Vagina (tissue), 2 donors: ENCODE measurements at regions not wholly inside any gene's neighbourhood (a gene's known extent, or its start where the extent isn't known, plus 50 kb on each side); places are given as distances from the start of the nearest gene placed in this dataset.

Experiments
- DNase-seq, 2 donors: peaks; one replicate each; pipeline ENCODE4 v3.0.0-alpha.2; 2017; ENCODE audit errors: extremely low spot score in 2 of 2
- H3K27ac ChIP-seq: fragments of 200-600 bp; sonication (generic); one replicate; pipeline ENCODE4 v1.5.1; 2019
- H3K27me3 ChIP-seq: fragments of 200-600 bp; sonication (generic); one replicate; pipeline ENCODE4 v1.5.1; 2019
- H3K36me3 ChIP-seq, 2 donors: fragments of 200-600 bp; sonication (generic); one replicate each; pipeline ENCODE4 v1.5.1; 2017 to 2019
- H3K4me1 ChIP-seq: fragments of 200-600 bp; sonication (generic); one replicate; pipeline ENCODE4 v1.5.1; 2019
- H3K4me3 ChIP-seq, 2 donors: fragments of 200-600 bp; sonication (generic); 1 replicate in 1 of 2; 2 replicates in 1 of 2; pipeline ENCODE4 v1.5.1; 2016 to 2019
- H3K9me3 ChIP-seq: fragments of 200-600 bp; sonication (generic); one replicate; pipeline ENCODE4 v1.5.1; 2019
- POLR2A ChIP-seq, 2 donors: fragments of 450-650 bp; IDR thresholded peaks; one replicate each; pipeline ENCODE4 v1.6.1; 2017; ENCODE audit warnings: antibody characterized with exemption in 2 of 2, mild to moderate bottlenecking in 2 of 2, moderate library complexity in 2 of 2
- POLR2AphosphoS5 ChIP-seq, 2 donors: sonication (generic); formaldehyde crosslinking; IDR thresholded peaks; one replicate each; pipeline ENCODE4 v1.9.0; 2017; ENCODE audit warnings: antibody characterized with exemption in 2 of 2, mild to moderate bottlenecking in 2 of 2, low read depth in 1 of 2; ENCODE audit not compliant: insufficient read depth in 1 of 2
- intact Hi-C: fragments of 100-400 bp; cut with DNase I; formaldehyde crosslinking; loops from one replicate; pipeline ENCODE4 v1.15.1; 2023
- TF ChIP-seq, protein P1 (sequence below), 3 experiments: fragments of 450-650 bp in 2 of 3; fragments of 200-600 bp in 1 of 3; sonication (generic) in 1 of 3; IDR thresholded peaks; one replicate each; pipeline ENCODE4 v1.5.1; 2017 to 2019; ENCODE audit warnings: antibody characterized with exemption in 3 of 3, mild to moderate bottlenecking in 2 of 3, moderate library complexity in 2 of 3

GRCh38 chr6:120122401-120122800 lies 772.8 kb upstream of the MAN1A1 start:
- TF ChIP-seq POLR2AphosphoS5 (IDR thresholded peaks at IDR 0.05; ENCODE audit: insufficient read depth in 1 of 2, low read depth in 1 of 2) (no peak), POLR2A (IDR thresholded peaks at IDR 0.05) (no peak)
- TF ChIP-seq, protein P1, sequence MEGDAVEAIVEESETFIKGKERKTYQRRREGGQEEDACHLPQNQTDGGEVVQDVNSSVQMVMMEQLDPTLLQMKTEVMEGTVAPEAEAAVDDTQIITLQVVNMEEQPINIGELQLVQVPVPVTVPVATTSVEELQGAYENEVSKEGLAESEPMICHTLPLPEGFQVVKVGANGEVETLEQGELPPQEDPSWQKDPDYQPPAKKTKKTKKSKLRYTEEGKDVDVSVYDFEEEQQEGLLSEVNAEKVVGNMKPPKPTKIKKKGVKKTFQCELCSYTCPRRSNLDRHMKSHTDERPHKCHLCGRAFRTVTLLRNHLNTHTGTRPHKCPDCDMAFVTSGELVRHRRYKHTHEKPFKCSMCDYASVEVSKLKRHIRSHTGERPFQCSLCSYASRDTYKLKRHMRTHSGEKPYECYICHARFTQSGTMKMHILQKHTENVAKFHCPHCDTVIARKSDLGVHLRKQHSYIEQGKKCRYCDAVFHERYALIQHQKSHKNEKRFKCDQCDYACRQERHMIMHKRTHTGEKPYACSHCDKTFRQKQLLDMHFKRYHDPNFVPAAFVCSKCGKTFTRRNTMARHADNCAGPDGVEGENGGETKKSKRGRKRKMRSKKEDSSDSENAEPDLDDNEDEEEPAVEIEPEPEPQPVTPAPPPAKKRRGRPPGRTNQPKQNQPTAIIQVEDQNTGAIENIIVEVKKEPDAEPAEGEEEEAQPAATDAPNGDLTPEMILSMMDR (IDR thresholded peaks at IDR 0.05): no peak
- H3K4me1 ChIP-seq: no peaks in the 10 kb centered on the region
- H3K9me3 ChIP-seq: no peaks in the 10 kb centered on the region
- intact Hi-C loops: loop anchor here (5.0 kb wide), 1 partner anchor 1790 kb away; no protein-coding TSS in a partner anchor
- no peaks in the 10 kb centered on the region for H3K36me3 ChIP-seq
- H3K4me3 ChIP-seq: no peak overlapping the region
- DNase-seq: no peak
- no peaks in the 10 kb centered on the region for H3K27me3 ChIP-seq
- no peak overlapping the region for H3K27ac ChIP-seq

DNA sequence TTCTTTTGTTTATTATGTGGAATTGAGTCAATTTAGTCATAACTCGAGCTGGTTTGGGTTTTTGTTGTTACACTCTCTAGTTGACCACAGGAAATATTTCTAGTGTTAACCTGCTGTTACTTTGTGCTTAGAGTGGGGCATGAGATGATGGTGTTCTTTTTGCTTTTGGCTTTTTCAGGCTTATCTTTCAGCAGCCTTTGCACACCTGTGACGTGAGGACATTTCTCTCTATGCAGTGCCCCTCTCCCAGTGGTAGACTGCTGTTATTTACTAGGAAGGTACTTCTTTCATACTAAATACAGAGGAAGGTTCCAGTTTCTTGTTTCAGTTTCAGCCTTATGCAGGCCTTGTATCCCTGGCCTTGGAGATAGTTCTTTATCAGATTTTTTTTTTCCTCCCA lies 766.8 kb upstream of the MAN1A1 start:
- no peaks in the 10 kb centered on the region for H3K27me3 ChIP-seq
- no peaks in the 10 kb centered on the region for H3K4me1 ChIP-seq
- no peaks in the 10 kb centered on the region for H3K9me3 ChIP-seq
- H3K36me3 ChIP-seq: no peaks in the 10 kb centered on the region
- TF ChIP-seq, protein P1 (IDR thresholded peaks at IDR 0.05): no peak
- no peak for TF ChIP-seq POLR2AphosphoS5 (IDR thresholded peaks at IDR 0.05; ENCODE audit: insufficient read depth in 1 of 2, low read depth in 1 of 2)
- no peak for TF ChIP-seq POLR2A (IDR thresholded peaks at IDR 0.05)
- H3K27ac ChIP-seq: no peak overlapping the region
- no peak for DNase-seq
- H3K4me3 ChIP-seq: no peak overlapping the region
- intact Hi-C loops: no loop called here

DNA sequence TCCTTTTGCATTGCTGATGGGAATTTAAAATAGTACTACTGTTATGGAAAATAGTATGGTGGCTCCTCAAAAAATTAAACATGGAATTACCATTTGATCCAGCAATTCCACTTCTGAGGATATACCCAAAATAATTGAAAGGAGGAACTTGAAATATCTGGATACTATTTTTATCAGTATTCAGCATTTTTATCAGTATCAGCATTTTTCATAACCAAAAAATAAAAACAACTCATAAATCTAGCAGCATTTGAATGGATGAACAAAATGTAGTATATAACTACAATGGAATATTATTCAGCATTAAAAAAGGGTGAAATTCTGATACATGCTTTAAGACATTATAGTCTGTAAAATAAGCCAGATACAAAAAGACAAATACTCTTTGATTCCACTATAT lies 763.4 kb upstream of the MAN1A1 start:
- Histone ChIP-seq H3K4me1 (no peaks in the 10 kb centered on the region), H3K27ac (no peak overlapping the region), H3K27me3 (no peaks in the 10 kb centered on the region), H3K36me3 (no peaks in the 10 kb centered on the region), H3K9me3 (no peaks in the 10 kb centered on the region), H3K4me3 (no peak overlapping the region)
- no peak for DNase-seq
- TF ChIP-seq POLR2AphosphoS5 (IDR thresholded peaks at IDR 0.05; ENCODE audit: insufficient read depth in 1 of 2, low read depth in 1 of 2): no peak
- no peak for TF ChIP-seq POLR2A (IDR thresholded peaks at IDR 0.05)
- TF ChIP-seq, protein P1 (IDR thresholded peaks at IDR 0.05): no peak
- intact Hi-C loops: no loop called here

GRCh38 chr6:120111001-120111400 lies 761.4 kb upstream of the MAN1A1 start:
- Histone ChIP-seq H3K36me3 (no peaks in the 10 kb centered on the region), H3K27me3 (no peaks in the 10 kb centered on the region), H3K4me1 (no peaks in the 10 kb centered on the region), H3K4me3 (no peak overlapping the region), H3K27ac (no peak overlapping the region), H3K9me3 (no peaks in the 10 kb centered on the region)
- DNase-seq: no peak
- intact Hi-C loops: no loop called here
- TF ChIP-seq, protein P1 (IDR thresholded peaks at IDR 0.05): no peak
- TF ChIP-seq POLR2AphosphoS5 (IDR thresholded peaks at IDR 0.05; ENCODE audit: insufficient read depth in 1 of 2, low read depth in 1 of 2) (no peak), POLR2A (IDR thresholded peaks at IDR 0.05) (no peak)

DNA sequence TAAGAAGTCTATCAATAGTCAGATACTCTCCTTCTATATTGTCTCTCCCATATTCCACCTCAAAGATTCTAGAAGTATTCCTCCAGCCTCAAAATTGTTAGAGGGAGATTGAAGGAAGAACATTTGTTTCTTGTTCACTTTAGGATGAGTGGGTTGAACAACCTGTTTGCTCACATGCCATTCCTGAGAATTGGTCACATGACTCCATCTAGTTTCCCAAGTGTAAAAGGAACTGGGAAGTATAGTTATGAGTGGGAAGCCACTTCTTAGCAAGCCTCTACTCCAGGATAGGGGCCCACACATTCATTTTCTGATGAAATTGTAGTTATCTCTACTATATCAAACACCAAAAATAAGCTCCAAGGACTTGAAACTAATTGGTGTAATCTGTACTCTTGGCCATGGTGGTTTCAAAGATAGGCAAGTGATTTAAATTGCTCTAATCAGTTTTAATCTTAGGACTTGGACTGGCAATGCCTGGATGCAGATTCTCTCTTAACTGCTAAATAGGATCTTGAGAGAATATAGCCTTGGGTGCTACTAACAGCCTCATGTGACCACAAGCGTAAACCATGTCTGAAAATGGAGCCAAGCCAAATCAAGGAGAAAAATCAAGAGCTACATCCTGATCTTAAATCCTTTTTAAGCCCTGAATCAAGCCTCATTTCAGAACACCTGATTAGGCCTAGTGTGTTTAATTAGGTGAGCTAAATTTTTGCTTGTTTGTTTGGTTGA lies 758.7 kb upstream of the MAN1A1 start:
- H3K36me3 ChIP-seq: no peaks in the 10 kb centered on the region
- intact Hi-C loops: no loop called here

More for the DNA sequence above, 758.7 kb upstream of the MAN1A1 start:
- Histone ChIP-seq H3K4me3 (no peak overlapping the region), H3K4me1 (no peaks in the 10 kb centered on the region), H3K27me3 (no peaks in the 10 kb centered on the region), H3K9me3 (no peaks in the 10 kb centered on the region), H3K27ac (no peak overlapping the region)
- TF ChIP-seq POLR2A (IDR thresholded peaks at IDR 0.05) (no peak), POLR2AphosphoS5 (IDR thresholded peaks at IDR 0.05; ENCODE audit: insufficient read depth in 1 of 2, low read depth in 1 of 2) (no peak)
- TF ChIP-seq, protein P1 (IDR thresholded peaks at IDR 0.05): no peak
- DNase-seq: no peak
